ENCODE measurements at regions not wholly inside any gene's neighbourhood (a gene's known extent, or its start where the extent isn't known, plus 50 kb on each side); places are given as distances from the start of the nearest gene placed in this dataset.

- Histone ChIP-seq H3K27ac (no peak overlapping the region), H3K4me3 (no peak overlapping the region), H3K9me3 (no peaks in the 10 kb centered on the region), H3K36me3 (no peaks in the 10 kb centered on the region), H3K27me3 (no peaks in the 10 kb centered on the region), H3K4me1 (no peaks in the 10 kb centered on the region)
- TF ChIP-seq, protein P1, sequence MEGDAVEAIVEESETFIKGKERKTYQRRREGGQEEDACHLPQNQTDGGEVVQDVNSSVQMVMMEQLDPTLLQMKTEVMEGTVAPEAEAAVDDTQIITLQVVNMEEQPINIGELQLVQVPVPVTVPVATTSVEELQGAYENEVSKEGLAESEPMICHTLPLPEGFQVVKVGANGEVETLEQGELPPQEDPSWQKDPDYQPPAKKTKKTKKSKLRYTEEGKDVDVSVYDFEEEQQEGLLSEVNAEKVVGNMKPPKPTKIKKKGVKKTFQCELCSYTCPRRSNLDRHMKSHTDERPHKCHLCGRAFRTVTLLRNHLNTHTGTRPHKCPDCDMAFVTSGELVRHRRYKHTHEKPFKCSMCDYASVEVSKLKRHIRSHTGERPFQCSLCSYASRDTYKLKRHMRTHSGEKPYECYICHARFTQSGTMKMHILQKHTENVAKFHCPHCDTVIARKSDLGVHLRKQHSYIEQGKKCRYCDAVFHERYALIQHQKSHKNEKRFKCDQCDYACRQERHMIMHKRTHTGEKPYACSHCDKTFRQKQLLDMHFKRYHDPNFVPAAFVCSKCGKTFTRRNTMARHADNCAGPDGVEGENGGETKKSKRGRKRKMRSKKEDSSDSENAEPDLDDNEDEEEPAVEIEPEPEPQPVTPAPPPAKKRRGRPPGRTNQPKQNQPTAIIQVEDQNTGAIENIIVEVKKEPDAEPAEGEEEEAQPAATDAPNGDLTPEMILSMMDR (IDR thresholded peaks at IDR 0.05) = no peak
- DNase-seq = no peak
- 88 to 91% methylated on average over 1 of the region's 1 CpG for WGBS, 2 donors
- no peak for ATAC-seq
- FAIRE-seq = no peak
- intact Hi-C loops (cut with DNase I) = no loop called here
These were observed 106.0 kb upstream of the IQSEC1 start for GRCh38 chr3:13179181-13179580.

DNA sequence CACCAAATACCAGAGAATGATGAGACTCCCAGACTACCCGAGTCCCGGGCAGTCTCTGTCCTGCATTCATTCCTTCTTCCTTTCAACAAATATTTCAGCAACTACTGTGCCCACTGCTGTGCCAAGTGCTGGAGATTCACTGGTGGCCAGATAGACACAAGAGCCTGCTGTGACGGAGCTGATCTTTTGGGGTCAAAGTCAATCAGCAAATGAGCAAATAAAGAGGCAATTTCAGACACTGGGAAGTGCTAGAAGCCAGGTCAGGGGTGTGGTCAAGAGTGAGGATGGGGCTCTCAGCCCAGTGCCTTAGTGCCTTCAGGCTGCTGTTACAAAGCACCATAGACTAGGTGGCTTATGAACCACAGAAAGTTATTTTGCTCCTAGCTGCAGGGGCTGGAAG is 104.9 kb upstream of the IQSEC1 start:
- Histone ChIP-seq H3K4me1 (no peaks in the 10 kb centered on the region), H3K9me3 (no peaks in the 10 kb centered on the region), H3K27ac (no peak overlapping the region), H3K36me3 (no peaks in the 10 kb centered on the region), H3K4me3 (no peak overlapping the region), H3K27me3 (no peaks in the 10 kb centered on the region)
- TF ChIP-seq, protein P1 (IDR thresholded peaks at IDR 0.05) = no peak
- DNase-seq (no peak), ATAC-seq (no peak), FAIRE-seq (no peak)
- 90 to 94% methylated on average over 3 of the region's 3 CpGs for WGBS, 2 donors
- intact Hi-C loops (cut with DNase I) = no loop called here

DNA sequence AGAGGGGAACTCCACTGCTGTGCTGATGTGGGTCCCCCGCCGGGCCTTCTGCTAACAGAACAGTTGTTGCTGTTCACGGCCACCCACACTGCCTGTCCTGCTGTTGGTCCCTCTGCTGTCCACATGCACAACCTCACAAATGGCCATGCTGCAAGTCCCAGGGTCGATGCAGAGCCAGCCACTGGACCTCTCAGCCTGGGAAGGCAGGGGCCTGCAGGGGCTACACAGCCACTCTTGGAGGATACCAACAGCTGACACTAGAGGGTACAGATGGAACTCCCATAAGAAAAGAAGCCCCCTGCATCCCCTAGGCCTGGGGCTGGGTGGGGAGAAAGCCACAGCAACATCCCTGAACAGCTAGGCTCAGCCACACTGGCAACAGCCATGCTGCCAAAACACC is 104.4 kb upstream of the IQSEC1 start:
- H3K9me3 ChIP-seq = no peaks in the 10 kb centered on the region
- TF ChIP-seq, protein P1 (IDR thresholded peaks at IDR 0.05) = no peak
- no peaks in the 10 kb centered on the region for H3K36me3 ChIP-seq
- intact Hi-C loops (cut with DNase I) = no loop called here
- WGBS, 2 donors = 86 to 89% methylated on average over 4 of the region's 4 CpGs
- no peaks in the 10 kb centered on the region for H3K4me1 ChIP-seq
- no peaks in the 10 kb centered on the region for H3K27me3 ChIP-seq
- FAIRE-seq = no peak
- no peak for DNase-seq
- H3K27ac ChIP-seq = no peak overlapping the region
- no peak for ATAC-seq
- no peak overlapping the region for H3K4me3 ChIP-seq

DNA sequence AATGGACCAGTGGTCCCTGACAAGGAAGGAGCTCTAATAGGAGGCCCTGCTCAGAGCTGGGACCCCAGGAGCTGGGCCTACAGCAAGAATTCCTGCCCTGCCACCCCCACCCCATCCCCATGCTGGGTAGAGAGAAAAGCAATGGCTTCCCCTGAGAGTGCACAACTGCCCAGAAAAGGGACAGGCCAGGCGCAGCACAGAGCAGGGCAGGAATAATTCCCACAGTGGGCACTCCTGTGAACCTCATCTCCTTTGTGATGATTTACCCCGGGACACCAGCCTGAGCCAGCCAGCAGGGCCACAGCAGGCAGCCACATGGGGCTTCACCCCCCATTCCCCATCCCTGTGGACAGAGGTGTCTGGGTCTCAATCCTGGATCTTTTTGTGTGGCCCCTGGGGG is 104.0 kb upstream of the IQSEC1 start:
- H3K27ac ChIP-seq = no peak overlapping the region
- no peak for DNase-seq
- H3K9me3 ChIP-seq = no peaks in the 10 kb centered on the region
- no peak for FAIRE-seq
- no peaks in the 10 kb centered on the region for H3K4me1 ChIP-seq
- 93 to 100% methylated on average over 2 of the region's 2 CpGs for WGBS, 2 donors
- intact Hi-C loops (cut with DNase I) = no loop called here
- H3K27me3 ChIP-seq = no peaks in the 10 kb centered on the region
- TF ChIP-seq, protein P1 (IDR thresholded peaks at IDR 0.05) = no peak
- no peaks in the 10 kb centered on the region for H3K36me3 ChIP-seq
- H3K4me3 ChIP-seq = no peak overlapping the region
- no peak for ATAC-seq

- ATAC-seq = no peak
- no peaks in the 10 kb centered on the region for H3K36me3 ChIP-seq
- H3K4me3 ChIP-seq = no peak overlapping the region
- WGBS, 2 donors = 91 to 95% methylated on average over 10 of the region's 10 CpGs
- no peak for DNase-seq
- TF ChIP-seq, protein P1 (IDR thresholded peaks at IDR 0.05) = no peak
- no peak for FAIRE-seq
- H3K27me3 ChIP-seq = no peaks in the 10 kb centered on the region
- intact Hi-C loops (cut with DNase I) = no loop called here
- no peaks in the 10 kb centered on the region for H3K9me3 ChIP-seq
- no peaks in the 10 kb centered on the region for H3K4me1 ChIP-seq
- H3K27ac ChIP-seq = no peak overlapping the region
These were observed 103.2 kb upstream of the IQSEC1 start for GRCh38 chr3:13176445-13176844.
